ENCODE measurements at regions not wholly inside any gene's neighbourhood (a gene's known extent, or its start where the extent isn't known, plus 50 kb on each side); places are given as distances from the start of the nearest gene placed in this dataset.

GRCh38 chr16:55263271-55264250 is 60.4 kb upstream of the IRX6 start:
- no peak overlapping the region for H3K4me3 ChIP-seq (ENCODE audit: low read depth, low read length)
- no peak for DNase-seq (ENCODE audit: low read depth)
- TF ChIP-seq, protein P1, sequence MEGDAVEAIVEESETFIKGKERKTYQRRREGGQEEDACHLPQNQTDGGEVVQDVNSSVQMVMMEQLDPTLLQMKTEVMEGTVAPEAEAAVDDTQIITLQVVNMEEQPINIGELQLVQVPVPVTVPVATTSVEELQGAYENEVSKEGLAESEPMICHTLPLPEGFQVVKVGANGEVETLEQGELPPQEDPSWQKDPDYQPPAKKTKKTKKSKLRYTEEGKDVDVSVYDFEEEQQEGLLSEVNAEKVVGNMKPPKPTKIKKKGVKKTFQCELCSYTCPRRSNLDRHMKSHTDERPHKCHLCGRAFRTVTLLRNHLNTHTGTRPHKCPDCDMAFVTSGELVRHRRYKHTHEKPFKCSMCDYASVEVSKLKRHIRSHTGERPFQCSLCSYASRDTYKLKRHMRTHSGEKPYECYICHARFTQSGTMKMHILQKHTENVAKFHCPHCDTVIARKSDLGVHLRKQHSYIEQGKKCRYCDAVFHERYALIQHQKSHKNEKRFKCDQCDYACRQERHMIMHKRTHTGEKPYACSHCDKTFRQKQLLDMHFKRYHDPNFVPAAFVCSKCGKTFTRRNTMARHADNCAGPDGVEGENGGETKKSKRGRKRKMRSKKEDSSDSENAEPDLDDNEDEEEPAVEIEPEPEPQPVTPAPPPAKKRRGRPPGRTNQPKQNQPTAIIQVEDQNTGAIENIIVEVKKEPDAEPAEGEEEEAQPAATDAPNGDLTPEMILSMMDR (conservative IDR thresholded peaks at IDR 0.05; ENCODE audit: low read depth, low read length) = no peak

GRCh38 chr16:55264949-55265348 is 59.1 kb upstream of the IRX6 start:
- no peak for DNase-seq (ENCODE audit: low read depth)

DNA sequence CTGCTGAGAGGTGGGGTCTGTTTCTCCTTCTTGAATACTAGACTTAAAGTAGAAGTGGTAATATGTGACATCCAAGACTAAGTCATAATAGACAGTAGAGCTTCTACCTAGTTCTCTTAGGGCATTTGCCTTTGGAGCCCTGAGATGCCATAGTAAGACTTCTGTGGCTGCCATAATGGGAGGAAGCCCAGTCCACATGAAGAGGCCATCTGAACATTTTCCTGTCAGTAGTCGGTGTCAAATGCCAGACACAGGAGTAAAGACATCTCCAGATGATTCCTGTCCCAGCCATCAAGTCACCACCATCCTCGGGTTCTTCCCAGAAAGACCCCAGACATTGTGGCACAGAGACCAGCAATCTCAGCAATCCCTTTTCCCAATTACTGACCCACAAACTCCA is 58.1 kb upstream of the IRX6 start:
- no peak overlapping the region for H3K4me3 ChIP-seq (ENCODE audit: low read depth, low read length)
- TF ChIP-seq, protein P1 (conservative IDR thresholded peaks at IDR 0.05; ENCODE audit: low read depth, low read length) = no peak
- no peak for DNase-seq (ENCODE audit: low read depth)

More at GRCh38 chr16:55264949-55265348, 59.1 kb upstream of the IRX6 start:
- H3K4me3 ChIP-seq (ENCODE audit: low read depth, low read length) = no peak overlapping the region
- TF ChIP-seq, protein P1 (conservative IDR thresholded peaks at IDR 0.05; ENCODE audit: low read depth, low read length) = no peak

GRCh38 chr16:55271945-55272513 is 52.0 kb upstream of the IRX6 start:
- no peak overlapping the region for H3K4me3 ChIP-seq (ENCODE audit: low read depth, low read length)
- TF ChIP-seq, protein P1 (conservative IDR thresholded peaks at IDR 0.05; ENCODE audit: low read depth, low read length) = no peak
- no peak for DNase-seq (ENCODE audit: low read depth)

GRCh38 chr16:55272744-55273143 is 51.3 kb upstream of the IRX6 start:
- no peak for DNase-seq (ENCODE audit: low read depth)
- no peak overlapping the region for H3K4me3 ChIP-seq (ENCODE audit: low read depth, low read length)
- TF ChIP-seq, protein P1 (conservative IDR thresholded peaks at IDR 0.05; ENCODE audit: low read depth, low read length) = no peak

GRCh38 chr16:55273356-55273755 is 50.6 kb upstream of the IRX6 start:
- H3K4me3 ChIP-seq (ENCODE audit: low read depth, low read length) = no peak overlapping the region
- DNase-seq (ENCODE audit: low read depth) = no peak
- TF ChIP-seq, protein P1 (conservative IDR thresholded peaks at IDR 0.05; ENCODE audit: low read depth, low read length) = no peak

Measured in epithelial cell of proximal tubule (primary cell).